NCI-H345 (cell line): ENCODE measurements at regions not wholly inside any gene's neighbourhood (a gene's known extent, or its start where the extent isn't known, plus 50 kb on each side); places are given as distances from the start of the nearest gene placed in this dataset.
"Not testable (repeated sequence)": the region's sequence is repeated elsewhere in the genome, so short reads cannot be mapped to it uniquely, and the experiment has no call there.

Experiments
- DNase-seq: peaks from one replicate; lab custom pipeline; 2025; lab: John Stamatoyannopoulos, UW

- DNase-seq: no peak
These were observed 700.0 kb downstream of the RFPL4B start for GRCh38 chr6:113047148-113047547.

DNA sequence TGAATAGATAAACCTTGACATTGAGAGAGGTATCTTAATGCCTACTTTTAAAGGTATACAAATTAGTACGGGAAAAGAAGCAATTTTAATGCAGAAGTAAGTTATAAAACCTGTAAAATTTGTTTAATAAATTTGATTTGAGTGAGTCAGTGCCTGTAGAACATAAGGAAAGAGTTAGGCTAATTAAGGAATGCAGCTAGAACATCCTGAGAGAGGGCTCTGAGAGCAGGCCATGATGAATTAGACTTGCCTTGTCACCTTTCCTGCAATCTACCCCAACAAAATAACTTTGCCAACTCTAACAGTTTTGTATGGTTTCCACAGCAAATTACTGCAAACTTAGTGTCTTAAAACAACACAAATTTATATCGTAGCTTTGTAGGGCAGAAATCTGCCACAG is 700.8 kb downstream of the RFPL4B start:
- DNase-seq: no peak

DNA sequence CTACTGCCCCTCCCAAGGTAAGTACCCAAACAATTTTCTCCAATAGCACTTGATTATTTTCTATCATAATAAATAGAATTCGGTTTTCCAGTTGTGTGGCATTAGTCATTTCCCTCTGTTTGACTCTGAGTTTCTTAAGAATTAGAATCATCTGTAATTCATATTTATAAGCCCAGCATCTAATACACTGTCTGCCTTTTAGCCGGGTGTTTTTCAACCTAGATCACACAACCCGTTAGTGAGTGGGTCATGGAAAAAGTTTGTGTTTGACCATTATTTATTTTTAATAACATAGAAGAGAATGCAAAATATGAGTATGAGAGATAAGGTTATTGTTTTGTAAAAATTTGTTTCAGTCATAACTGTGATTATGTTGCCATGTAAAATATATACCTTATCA is 701.6 kb downstream of the RFPL4B start:
- DNase-seq: no peak

DNA sequence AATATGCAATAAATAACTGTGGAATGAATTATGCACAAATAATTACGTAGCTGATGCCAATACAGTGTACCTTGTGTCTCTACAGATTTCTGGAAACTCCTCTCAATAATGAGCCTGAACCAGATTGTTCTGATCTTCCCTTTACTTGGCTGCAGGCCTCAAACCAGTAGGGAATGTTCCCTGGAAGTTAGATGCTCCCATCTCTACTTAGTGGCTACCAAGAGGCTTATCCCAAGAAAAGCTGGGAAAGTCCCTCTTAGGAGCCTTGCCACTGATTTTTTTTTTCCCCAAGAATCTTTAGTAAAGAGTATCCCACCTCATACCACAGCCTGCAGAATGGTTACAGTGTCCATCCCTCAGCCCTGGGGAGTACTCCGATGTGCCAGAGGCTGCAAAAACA is 702.1 kb downstream of the RFPL4B start:
- no peak for DNase-seq

DNA sequence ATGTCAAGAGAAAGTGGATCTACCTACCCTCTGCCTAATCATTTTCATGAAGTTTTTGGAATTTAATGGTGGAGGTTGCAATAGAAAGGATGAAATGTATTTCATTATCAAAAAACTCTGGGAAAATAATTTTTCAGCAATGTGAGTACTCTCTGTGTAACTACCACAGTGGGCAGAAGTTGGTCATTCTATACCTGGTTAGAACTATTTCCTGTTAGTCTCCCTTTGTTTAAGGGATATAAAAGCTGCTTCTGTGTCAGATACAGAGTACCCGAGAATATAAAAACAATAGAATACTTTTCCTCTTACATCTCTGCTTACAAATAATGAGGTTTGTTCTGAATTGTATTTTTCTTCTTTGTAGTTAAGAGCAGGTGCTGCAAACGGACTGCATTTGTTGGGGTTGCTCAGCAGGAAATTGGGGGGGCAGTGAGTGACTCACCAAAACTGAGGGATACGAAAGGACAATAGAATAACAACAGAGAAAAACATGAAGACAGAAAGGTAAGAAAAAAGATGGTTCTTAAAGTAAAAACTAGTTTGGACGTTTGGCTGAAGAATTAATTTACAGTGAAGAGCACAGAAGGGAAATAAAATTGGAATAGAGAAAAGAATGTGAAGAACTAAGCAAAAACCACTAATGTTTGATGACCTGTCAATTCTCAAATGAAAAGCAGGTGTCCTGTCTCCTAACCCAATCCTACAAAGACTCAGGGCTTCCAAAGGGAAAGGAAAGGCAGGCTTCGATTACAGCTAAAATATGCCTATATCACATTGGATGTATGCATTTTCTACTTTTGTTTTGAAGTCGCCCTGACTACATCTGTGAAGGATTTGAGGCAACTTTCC is 703.1 kb downstream of the RFPL4B start:
- DNase-seq: peak; percentile 3

DNA sequence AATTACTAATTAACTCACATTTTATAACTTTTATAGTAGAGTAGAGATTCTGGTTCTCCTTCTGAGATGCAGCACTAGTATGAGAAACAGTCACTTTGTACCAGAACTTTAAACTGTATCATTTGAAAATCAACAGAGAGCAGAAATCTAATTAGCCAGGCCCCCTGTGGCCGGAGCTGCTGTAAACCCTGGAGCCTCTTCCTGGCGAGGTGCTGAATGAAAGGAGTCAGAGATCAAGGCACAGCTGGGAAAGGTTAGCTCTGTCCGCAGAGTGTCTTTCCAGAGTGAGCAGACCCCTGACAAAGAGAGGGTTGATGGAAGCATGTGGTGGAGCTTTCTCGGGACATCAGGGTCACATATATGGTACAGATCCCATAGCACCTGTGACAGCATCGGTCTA is 703.8 kb downstream of the RFPL4B start:
- no peak for DNase-seq

DNA sequence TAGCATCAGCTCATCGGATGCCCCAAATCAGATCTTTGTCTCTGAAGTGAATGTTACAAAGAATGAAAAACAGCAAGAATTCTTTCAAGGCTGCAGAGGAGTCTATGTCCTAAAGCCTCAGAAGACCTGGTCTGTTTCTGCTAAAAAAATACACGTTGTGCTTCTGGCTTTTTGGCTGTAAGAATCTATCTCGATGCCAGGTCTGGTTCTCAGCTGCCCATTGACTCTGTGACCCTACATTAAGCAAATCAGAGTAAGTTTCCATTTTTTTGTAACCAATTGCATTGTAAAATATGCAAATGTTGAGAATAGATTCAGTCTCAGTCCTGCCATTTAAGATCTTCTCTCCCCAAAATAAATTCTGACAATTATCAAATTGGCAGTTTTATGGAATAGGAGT is 705.4 kb downstream of the RFPL4B start:
- DNase-seq: no peak

- no peak for DNase-seq
These were observed 707.9 kb downstream of the RFPL4B start for GRCh38 chr6:113055061-113055460.

- no peak for DNase-seq
These were observed 708.9 kb downstream of the RFPL4B start for GRCh38 chr6:113055998-113056397.

DNA sequence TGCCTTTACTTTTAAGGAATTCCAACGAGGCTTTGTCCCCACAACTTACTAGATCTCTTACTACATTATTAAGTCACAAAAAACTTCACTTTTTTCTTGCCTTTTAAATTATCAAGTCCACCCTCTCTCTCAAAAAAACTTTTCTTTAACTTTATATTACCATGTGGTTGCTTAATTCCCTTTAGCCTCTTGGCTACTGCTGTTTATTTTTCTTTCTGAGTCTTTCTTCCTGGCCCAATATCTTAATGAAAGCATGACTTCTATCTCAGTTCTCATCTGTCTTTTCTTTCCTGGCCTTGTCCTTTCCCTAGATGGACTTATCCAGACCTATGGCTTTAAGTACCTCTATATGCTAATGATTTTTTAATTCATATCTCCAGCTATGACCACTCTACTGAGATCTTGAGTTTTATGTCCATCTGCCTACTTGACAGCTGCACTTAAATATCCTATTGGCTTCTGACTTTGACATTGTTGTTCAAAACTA is 710.5 kb downstream of the RFPL4B start:
- no peak for DNase-seq

GRCh38 chr6:113060664-113061063 is 713.5 kb downstream of the RFPL4B start:
- no peak for DNase-seq

DNA sequence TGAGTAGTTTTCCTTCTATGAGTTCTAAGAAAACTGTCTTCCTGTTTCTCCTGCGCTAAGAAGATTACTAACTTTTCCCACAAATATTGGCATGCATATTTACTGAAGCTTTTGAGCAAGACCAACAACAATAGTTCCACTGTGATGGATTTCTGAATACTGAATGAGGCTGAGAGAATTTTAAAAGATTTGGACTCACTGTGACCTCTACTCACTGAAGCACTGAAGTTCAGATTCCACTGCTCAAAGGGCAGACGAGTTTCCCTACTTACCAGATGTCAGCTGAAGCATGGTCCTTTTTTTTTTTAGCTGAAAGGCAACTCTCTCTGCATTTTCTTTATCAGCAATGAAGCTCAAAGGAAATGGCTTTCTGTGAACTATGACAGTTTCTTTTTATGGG is 718.5 kb downstream of the RFPL4B start:
- DNase-seq: no peak

GRCh38 chr6:113067612-113068275 is 720.6 kb downstream of the RFPL4B start:
- no peak for DNase-seq

GRCh38 chr6:113068570-113068969 is 721.4 kb downstream of the RFPL4B start:
- no peak for DNase-seq

GRCh38 chr6:113070681-113071080 is 723.6 kb downstream of the RFPL4B start:
- DNase-seq: not testable (repeated sequence)

DNA sequence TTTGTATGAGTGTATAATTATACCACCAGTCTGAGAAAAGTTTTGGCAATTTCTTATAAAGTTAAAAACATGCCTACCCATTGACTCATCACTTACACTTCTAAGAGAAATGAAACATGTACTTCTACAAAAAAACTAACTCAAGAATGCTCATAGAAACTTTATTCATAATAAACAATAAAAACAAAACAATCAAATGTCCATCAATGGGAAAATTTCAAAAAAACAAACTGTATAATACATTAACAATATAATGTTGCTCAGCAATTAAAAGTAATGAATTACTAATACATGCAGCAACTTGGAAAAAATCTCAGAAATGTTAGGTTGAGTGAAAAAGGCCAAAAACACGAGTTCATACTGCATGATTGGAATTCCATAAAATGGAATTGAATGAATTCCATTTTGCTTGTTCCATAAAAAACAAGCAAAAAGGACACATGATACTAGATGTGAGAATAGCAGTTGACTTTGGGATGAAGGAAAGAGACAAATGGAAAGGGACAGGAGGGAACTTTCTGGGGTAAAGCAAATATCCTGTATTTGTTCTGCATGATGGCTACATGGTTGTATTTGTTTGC is 726.6 kb downstream of the RFPL4B start:
- peak; percentile 24 for DNase-seq

- no peak for DNase-seq
These were observed 729.0 kb downstream of the RFPL4B start for GRCh38 chr6:113076116-113076515.

GRCh38 chr6:113076816-113077215 is 729.7 kb downstream of the RFPL4B start:
- no peak for DNase-seq

DNA sequence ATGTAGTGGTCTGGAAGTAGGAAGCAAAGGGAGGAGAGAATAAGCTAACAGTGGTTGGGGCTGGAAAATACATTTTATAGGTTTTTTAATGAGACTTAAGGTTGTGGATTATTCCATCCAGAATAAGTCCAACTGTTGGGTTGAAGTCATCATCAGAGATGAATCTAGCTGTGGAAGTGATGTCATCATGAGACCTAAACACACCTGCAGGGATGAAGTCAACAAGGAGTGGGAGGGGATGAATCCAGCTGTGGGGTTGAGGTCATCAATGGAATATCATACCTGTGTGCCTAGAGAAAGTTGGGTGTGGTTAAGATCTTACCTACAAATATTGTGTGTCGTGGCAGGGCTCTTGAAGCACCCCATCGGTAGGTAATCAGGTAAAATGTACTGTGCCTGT is 730.7 kb downstream of the RFPL4B start:
- no peak for DNase-seq

GRCh38 chr6:113078791-113079190 is 731.7 kb downstream of the RFPL4B start:
- no peak for DNase-seq

DNA sequence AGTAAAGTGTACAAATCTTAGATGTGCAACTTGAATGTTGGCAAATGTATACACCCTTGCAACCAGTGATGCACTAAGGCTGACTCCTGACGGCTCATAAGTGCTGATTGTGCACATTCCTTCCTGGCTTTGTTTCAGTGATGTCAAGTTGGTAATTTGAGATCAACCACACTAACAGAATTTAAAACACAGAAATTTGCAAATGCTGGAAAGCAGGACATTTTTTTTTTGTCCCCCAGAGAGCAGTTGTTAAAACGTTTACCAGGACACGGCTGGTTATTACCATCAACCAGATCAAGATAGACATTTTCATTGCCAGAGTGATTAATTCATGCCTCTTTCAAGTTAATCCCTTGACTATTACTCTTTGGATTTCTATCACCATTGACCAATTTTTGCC is 735.6 kb downstream of the RFPL4B start:
- no peak for DNase-seq

GRCh38 chr6:113083947-113084346 is 736.8 kb downstream of the RFPL4B start:
- DNase-seq: no peak

DNA sequence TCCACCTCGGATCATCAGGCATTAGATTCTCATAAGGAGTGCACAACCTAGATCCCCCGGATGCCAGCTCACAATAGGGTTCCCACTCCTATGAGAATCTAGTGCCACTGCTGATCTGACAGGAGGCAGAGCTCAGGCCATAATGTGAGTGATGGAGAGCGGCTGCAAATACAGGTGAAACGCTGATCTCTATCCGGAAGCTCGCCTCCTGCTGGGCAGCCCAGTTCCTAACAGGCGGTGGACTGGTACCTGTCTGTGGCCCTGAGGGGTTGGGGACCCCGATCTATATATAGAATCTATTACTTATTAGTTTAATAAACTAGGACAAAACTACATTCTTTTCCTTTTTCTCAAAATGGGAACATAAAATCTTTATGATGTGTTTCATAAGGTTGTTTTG is 741.9 kb downstream of the RFPL4B start:
- no peak for DNase-seq
